ENCODE measurements at regions not wholly inside any gene's neighbourhood (a gene's known extent, or its start where the extent isn't known, plus 50 kb on each side); places are given as distances from the start of the nearest gene placed in this dataset.

DNA sequence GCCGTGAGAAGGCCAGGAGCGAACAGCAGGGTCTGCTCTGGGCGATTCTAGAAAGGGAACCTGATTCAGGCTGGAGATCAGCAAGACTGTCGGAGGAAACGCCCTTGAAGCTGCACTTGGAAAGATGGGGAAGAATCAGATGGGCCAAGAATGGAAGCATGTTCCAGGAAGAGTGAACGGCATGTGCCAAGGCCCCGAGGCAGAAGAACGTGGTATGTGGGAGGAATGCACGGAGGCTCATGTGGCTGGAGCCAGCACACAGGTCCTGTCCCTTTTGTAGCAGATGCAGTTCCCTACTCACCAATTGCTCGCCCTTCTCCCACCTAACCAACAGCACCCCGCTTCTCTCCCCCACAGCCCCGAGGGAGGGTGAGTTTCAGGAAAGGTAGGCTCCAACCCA, 180.6 kb downstream of the TFAP2C start:
- H3K14ac ChIP-seq (ENCODE audit: insufficient read depth, low read length) = no peak overlapping the region; the same call in 1 of the 2 replicates
- H3K79me1 ChIP-seq (ENCODE audit: insufficient read depth, low read depth, low read length, poor library complexity, severe bottlenecking) = no peaks in the 10 kb centered on the region
- peaks cover 35 to 46% of the 10 kb centered on the region in 2 experiments for H3K4me1 Mint-ChIP-seq
- H3K4ac ChIP-seq (ENCODE audit: low read depth, low read length) = no peak overlapping the region
- no peaks in the 10 kb centered on the region for H3K23me2 ChIP-seq (ENCODE audit: insufficient read length, low read depth, low read length, poor library complexity, severe bottlenecking)
- H2BK15ac ChIP-seq (ENCODE audit: low read depth, low read length) = no peak overlapping the region
- H2BK20ac ChIP-seq (ENCODE audit: low read depth, low read length, poor library complexity, severe bottlenecking) = no peak overlapping the region
- no peaks in the 10 kb centered on the region for H4K20me1 ChIP-seq (ENCODE audit: control insufficient read depth, insufficient read depth, insufficient read length)
- peaks cover 0 to 10% (median 2%) of the 10 kb centered on the region in 3 experiments; a peak in 3 of 7 replicates for H3K36me3 Mint-ChIP-seq (ENCODE audit: insufficient read depth in 1 of 3, low read depth in 3 of 3)
- H2AFZ ChIP-seq (ENCODE audit: low read length) = no peak overlapping the region
- TF ChIP-seq CTCF (conservative IDR thresholded peaks at IDR 0.05) = no peak
- H3K27ac ChIP-seq (ENCODE audit: insufficient read length, low read depth, low read length) = no peak overlapping the region
- no peak overlapping the region for H3T11ph ChIP-seq (ENCODE audit: low read length)
- no peak overlapping the region for H3K4me2 ChIP-seq (ENCODE audit: insufficient read depth, insufficient read length, low read length)
- peaks cover 2% of the 10 kb centered on the region; the same call in 1 of the 2 replicates for H3K4me1 ChIP-seq (ENCODE audit: insufficient read depth, low read length)
- no peak overlapping the region for H2BK5ac ChIP-seq (ENCODE audit: insufficient read length, low read length)
- no peak overlapping the region for H3K23ac ChIP-seq (ENCODE audit: insufficient read length, low read depth, low read length)
- peaks cover 9% of the 10 kb centered on the region for H3K27me3 Mint-ChIP-seq (ENCODE audit: low read depth)
- no peak overlapping the region for H4K91ac ChIP-seq (ENCODE audit: insufficient read length, low read depth, low read length)
- DNase-seq = no peak
- no peak overlapping the region for H2BK120ac ChIP-seq (ENCODE audit: low read depth, low read length, poor library complexity, severe bottlenecking)
- H3K9me3 Mint-ChIP-seq = peaks cover 0 to 12% of the 10 kb centered on the region in 2 experiments; a peak in 3 of 5 replicates
- no peaks in the 10 kb centered on the region for H3K9me3 ChIP-seq (ENCODE audit: control insufficient read depth, low read depth, low read length)
- H2AK5ac ChIP-seq (ENCODE audit: insufficient read length, low read length) = no peak overlapping the region
- H3K27ac Mint-ChIP-seq = peak overlapping the region in 1 of 3 experiments; percentile 11; a peak in 1 of 7 replicates
- no peak overlapping the region for H3K9ac ChIP-seq (ENCODE audit: extremely low read depth, insufficient read length, low read length)
- no CpG with 5 or more reads among the region's 12 CpGs for WGBS (ENCODE audit: extremely low coverage, insufficient read length, low lambda C conversion rate)
- H3K4me3 Mint-ChIP-seq = no peak overlapping the region
- H2BK12ac ChIP-seq (ENCODE audit: insufficient read length, low read depth, low read length) = no peak overlapping the region
- H4K5ac ChIP-seq (ENCODE audit: insufficient read length, low read depth, low read length) = no peak overlapping the region
- H3K56ac ChIP-seq (ENCODE audit: insufficient read length, low read depth, low read length) = no peak overlapping the region
- H3K79me2 ChIP-seq (ENCODE audit: insufficient read depth, low read length) = no peaks in the 10 kb centered on the region
- H3K18ac ChIP-seq (ENCODE audit: insufficient read length, low read depth, low read length) = no peak overlapping the region
- no peaks in the 10 kb centered on the region for H3K27me3 ChIP-seq (ENCODE audit: insufficient read depth, low read length)
- H4K8ac ChIP-seq (replicated peaks; ENCODE audit: insufficient read length, low read depth, low read length) = no peak overlapping the region
